OCI-LY7 (cell line): ENCODE measurements at regions not wholly inside any gene's neighbourhood (a gene's known extent, or its start where the extent isn't known, plus 50 kb on each side); places are given as distances from the start of the nearest gene placed in this dataset.
"Not testable (repeated sequence)": the region's sequence is repeated elsewhere in the genome, so short reads cannot be mapped to it uniquely, and the experiment has no call there.

ENCODE experiments used
- BruUV-seq: library from RNA; stranded (reverse); fragments of 400-500 nt; replicated peaks from 2 replicates; lab custom pipeline; 2021; lab: Mats Ljungman, UMichigan
- CTCF ChIA-PET: fragments of 300-600 bp; sonication (Branson Sonifier 250); formaldehyde crosslinking; loops from one replicate; lab custom pipeline; 2022; ENCODE audit warnings: antibody characterized with exemption; ENCODE audit not compliant: unreplicated experiment; lab: Charles Lee
- POLR2A ChIA-PET: fragments of 300-600 bp; sonication (Branson Sonifier 250); formaldehyde crosslinking; loops from one replicate; lab custom pipeline; 2022; ENCODE audit warnings: antibody characterized with exemption; lab: Charles Lee
- DNase-seq: peaks from one replicate; pipeline ENCODE4 v3.0.0-alpha.2; 2015; ENCODE audit warnings: low spot score
- H2AFZ ChIP-seq: fragments of 200-600 bp; sonication (generic), shearing (Covaris generic); 2 replicates; pipeline ENCODE4 v1.6.1; 2014; ENCODE audit warnings: mild to moderate bottlenecking, antibody characterized with exemption, low read length, moderate library complexity
- H3K27ac ChIP-seq: fragments of 200-600 bp; sonication (generic); 2 replicates; pipeline ENCODE4 v1.5.1; 2014; ENCODE audit warnings: mixed run types, low read depth, mild to moderate bottlenecking, moderate library complexity, low read length, inconsistent platforms; ENCODE audit not compliant: poor library complexity, severe bottlenecking
- H3K36me3 ChIP-seq: fragments of 200-600 bp; sonication (generic); 2 replicates; pipeline ENCODE4 v1.6.1; 2014; ENCODE audit warnings: mild to moderate bottlenecking, antibody characterized with exemption, low read length, moderate library complexity, mixed read lengths; ENCODE audit not compliant: insufficient read depth
- H3K4me1 ChIP-seq: fragments of 200-600 bp; sonication (generic); 2 replicates; pipeline ENCODE4 v1.5.1; 2014; ENCODE audit warnings: mild to moderate bottlenecking, low read length; ENCODE audit not compliant: insufficient read depth, poor library complexity, severe bottlenecking
- H3K4me2 ChIP-seq: fragments of 200-600 bp; sonication (generic); 2 replicates; pipeline ENCODE4 v1.6.1; 2014; ENCODE audit warnings: mild to moderate bottlenecking, low read length
- H3K4me3 ChIP-seq: fragments of 200-600 bp; sonication (generic); 2 replicates; pipeline ENCODE4 v1.5.1; 2014; ENCODE audit warnings: mild to moderate bottlenecking, low read depth, low read length; ENCODE audit not compliant: poor library complexity, severe bottlenecking
- H3K79me2 ChIP-seq: fragments of 200-600 bp; sonication (generic); 2 replicates; pipeline ENCODE4 v1.6.1; 2016; ENCODE audit warnings: low read depth, mild to moderate bottlenecking, low read length, moderate library complexity, mixed read lengths; ENCODE audit not compliant: insufficient read depth
- H3K9me2 ChIP-seq: fragments of 200-600 bp; sonication (generic); 2 replicates; pipeline ENCODE4 v1.6.1; 2016; ENCODE audit warnings: mild to moderate bottlenecking, low read length, mixed read lengths; ENCODE audit not compliant: insufficient read depth
- H3K9me3 ChIP-seq: fragments of 200-600 bp; sonication (generic); 2 replicates; pipeline ENCODE4 v1.6.1; 2014; ENCODE audit warnings: mild to moderate bottlenecking, mixed run types, low read length, mixed read lengths
- H4K20me1 ChIP-seq: fragments of 200-600 bp; sonication (generic); 2 replicates; pipeline ENCODE4 v1.6.1; 2014; ENCODE audit warnings: mild to moderate bottlenecking, antibody characterized with exemption, low read length, moderate library complexity, mixed read lengths; ENCODE audit not compliant: insufficient read depth
- EZH2phosphoT487 ChIP-seq: fragments of 200-600 bp; sonication (generic); IDR thresholded peaks from 2 replicates; pipeline ENCODE4 v1.6.1; 2018; ENCODE audit warnings: low read depth, borderline replicate concordance, mild to moderate bottlenecking, mixed run types, antibody characterized with exemption, low read length, moderate library complexity, mixed read lengths
- intact Hi-C: fragments of 100-400 bp; cut with micrococcal nuclease; formaldehyde crosslinking; loops from one replicate; pipeline ENCODE4 v1.10.0; 2022; ENCODE audit not compliant: unreplicated experiment
- TF ChIP-seq, protein P1 (sequence below): fragments of 200-600 bp; sonication (generic); conservative IDR thresholded peaks from 2 replicates; pipeline ENCODE4 v1.5.1; 2014; ENCODE audit warnings: mild to moderate bottlenecking, antibody characterized with exemption, low read length, moderate library complexity, mixed read lengths

DNA sequence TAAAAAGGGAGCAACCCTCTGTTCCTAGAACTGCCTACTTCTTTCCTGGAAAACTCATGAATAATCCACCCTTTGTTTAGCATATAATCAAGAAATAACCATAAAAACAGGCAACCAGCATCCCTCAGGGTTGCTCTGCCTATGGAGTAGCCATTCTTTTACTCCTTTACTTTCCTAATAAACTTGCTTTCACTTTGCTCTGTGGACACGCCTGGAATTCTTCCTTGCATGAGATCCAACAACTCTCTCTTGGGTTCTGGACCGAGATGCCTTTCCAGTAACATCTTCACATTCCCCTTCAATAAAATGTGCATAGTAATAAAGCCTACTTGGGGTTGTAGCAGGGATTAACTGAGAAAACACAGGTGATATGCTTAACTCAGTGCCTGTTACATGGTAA is 286.4 kb upstream of the AMIGO2 start:
- no peak overlapping the region for H3K27ac ChIP-seq
- no peak overlapping the region for H3K4me2 ChIP-seq
- intact Hi-C loops: no loop called here

DNA sequence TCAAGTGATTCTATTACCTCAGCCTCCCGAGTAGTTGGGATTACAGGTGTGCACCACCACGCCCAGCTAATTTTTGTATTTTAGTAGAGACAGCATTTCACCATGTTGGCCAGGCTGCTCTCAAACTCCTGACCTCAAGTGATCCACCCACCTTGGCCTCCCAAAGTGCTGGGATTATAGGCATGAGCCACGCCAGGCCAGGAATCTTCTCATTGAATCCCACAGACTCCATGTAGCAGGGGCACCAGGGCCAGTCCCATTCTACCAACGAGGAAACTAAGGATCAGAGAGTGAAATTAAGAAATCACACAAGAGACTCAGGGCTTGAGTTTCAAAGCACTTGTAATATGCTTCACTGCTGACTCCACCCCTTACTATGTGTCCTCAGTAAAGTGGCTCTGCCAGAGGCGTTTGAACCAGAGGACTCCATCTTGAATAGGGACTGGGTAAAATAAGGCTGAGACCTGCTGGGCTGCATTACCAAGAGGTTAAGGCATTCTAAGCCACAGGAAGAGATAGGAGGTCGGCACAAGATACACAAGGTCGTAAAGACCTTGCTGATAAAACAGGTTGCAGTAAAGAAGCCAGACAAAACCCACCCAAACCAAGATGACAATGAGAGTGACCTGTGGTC is 285.8 kb upstream of the AMIGO2 start:
- H2AFZ ChIP-seq, CTCF ChIA-PET, H3K36me3 ChIP-seq, H3K4me3 ChIP-seq, H4K20me1 ChIP-seq, H3K9me3 ChIP-seq, POLR2A ChIA-PET, BruUV-seq, DNase-seq, H3K27ac ChIP-seq, H3K4me2 ChIP-seq, H3K9me2 ChIP-seq, intact Hi-C loops, H3K79me2 ChIP-seq: not testable (repeated sequence)
- peaks cover 22% of the 10 kb centered on the region for H3K4me1 ChIP-seq

More for the DNA sequence above, 286.4 kb upstream of the AMIGO2 start:
- Histone ChIP-seq H3K36me3 (no peaks in the 10 kb centered on the region; the same call in 1 of the 2 replicates), H3K9me3 (no peaks in the 10 kb centered on the region), H3K4me3 (no peak overlapping the region), H3K79me2 (no peaks in the 10 kb centered on the region), H3K4me1 (peaks cover 16% of the 10 kb centered on the region), H3K9me2 (no peaks in the 10 kb centered on the region), H4K20me1 (no peaks in the 10 kb centered on the region), H2AFZ (no peak overlapping the region)
- TF ChIP-seq, protein P1, sequence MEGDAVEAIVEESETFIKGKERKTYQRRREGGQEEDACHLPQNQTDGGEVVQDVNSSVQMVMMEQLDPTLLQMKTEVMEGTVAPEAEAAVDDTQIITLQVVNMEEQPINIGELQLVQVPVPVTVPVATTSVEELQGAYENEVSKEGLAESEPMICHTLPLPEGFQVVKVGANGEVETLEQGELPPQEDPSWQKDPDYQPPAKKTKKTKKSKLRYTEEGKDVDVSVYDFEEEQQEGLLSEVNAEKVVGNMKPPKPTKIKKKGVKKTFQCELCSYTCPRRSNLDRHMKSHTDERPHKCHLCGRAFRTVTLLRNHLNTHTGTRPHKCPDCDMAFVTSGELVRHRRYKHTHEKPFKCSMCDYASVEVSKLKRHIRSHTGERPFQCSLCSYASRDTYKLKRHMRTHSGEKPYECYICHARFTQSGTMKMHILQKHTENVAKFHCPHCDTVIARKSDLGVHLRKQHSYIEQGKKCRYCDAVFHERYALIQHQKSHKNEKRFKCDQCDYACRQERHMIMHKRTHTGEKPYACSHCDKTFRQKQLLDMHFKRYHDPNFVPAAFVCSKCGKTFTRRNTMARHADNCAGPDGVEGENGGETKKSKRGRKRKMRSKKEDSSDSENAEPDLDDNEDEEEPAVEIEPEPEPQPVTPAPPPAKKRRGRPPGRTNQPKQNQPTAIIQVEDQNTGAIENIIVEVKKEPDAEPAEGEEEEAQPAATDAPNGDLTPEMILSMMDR: no peak
- TF ChIP-seq EZH2phosphoT487: no peak
- DNase-seq: no peak
- POLR2A ChIA-PET: no interaction called here
- BruUV-seq: no TSS peak
- CTCF ChIA-PET: no interaction called here

DNA sequence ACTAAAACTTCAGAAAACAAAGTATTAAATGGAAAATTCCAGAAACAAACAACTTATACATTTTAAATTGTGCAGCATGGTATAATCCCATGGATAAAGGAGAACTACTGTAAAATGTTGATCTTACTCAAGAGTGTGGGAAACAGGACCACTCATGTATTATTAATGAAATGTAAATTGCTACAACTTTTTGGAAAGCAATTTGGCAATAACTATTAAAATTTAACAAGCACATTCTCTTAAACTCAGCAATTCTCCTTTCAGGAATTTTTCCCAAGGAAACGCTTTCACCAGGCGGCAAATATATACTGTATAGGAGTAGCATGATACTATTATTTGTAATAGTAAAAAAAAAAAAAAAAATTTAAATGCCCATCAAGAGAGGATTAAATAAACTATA is 284.5 kb upstream of the AMIGO2 start:
- TF ChIP-seq, protein P1: no peak
- TF ChIP-seq EZH2phosphoT487: no peak
- no peaks in the 10 kb centered on the region; the same call in 1 of the 2 replicates for H3K36me3 ChIP-seq
- H3K4me2 ChIP-seq: no peak overlapping the region
- H3K79me2 ChIP-seq: no peaks in the 10 kb centered on the region
- intact Hi-C loops: loop anchor here (5.0 kb wide), 1 partner anchor 52 kb away; no protein-coding TSS in a partner anchor
- no peak overlapping the region for H2AFZ ChIP-seq
- no TSS peak for BruUV-seq
- DNase-seq: no peak
- no peaks in the 10 kb centered on the region for H4K20me1 ChIP-seq
- no peaks in the 10 kb centered on the region for H3K9me3 ChIP-seq
- peaks cover 28% of the 10 kb centered on the region for H3K4me1 ChIP-seq
- CTCF ChIA-PET: interaction anchor here (0.8 kb wide), 1 partner anchor 34 kb away, joined by 6 read pairs; no protein-coding TSS in a partner anchor
- H3K4me3 ChIP-seq: no peak overlapping the region
- no peaks in the 10 kb centered on the region for H3K9me2 ChIP-seq
- no peak overlapping the region for H3K27ac ChIP-seq
- POLR2A ChIA-PET: interaction anchor here (0.6 to 0.9 kb wide), 7 partner anchors 8 to 1375 kb away, joined by 3 to 7 read pairs (median 3); no protein-coding TSS in a partner anchor
